ENCODE measurements at regions not wholly inside any gene's neighbourhood (a gene's known extent, or its start where the extent isn't known, plus 50 kb on each side); places are given as distances from the start of the nearest gene placed in this dataset.

DNA sequence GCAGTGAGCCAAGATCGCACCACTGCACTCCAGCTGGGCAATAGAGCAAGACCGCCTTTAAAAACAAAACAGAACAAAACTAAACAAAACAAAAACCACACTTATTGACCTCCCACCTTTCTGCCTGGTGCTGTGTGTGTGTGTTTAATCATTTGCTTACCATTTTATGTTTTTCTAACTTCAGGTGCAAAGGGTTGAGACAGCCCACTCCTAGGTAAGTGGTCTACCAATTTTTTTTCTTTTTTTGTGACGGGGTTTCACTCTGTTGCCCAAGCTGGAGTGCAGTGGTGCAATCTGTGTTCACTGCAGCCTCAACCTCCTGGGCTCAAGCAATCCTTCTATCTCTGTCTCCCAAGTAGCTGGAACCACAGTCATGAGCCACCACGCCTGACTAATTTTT is 65.8 kb downstream of the SALL1 start:
- DNase-seq, result no peak

DNA sequence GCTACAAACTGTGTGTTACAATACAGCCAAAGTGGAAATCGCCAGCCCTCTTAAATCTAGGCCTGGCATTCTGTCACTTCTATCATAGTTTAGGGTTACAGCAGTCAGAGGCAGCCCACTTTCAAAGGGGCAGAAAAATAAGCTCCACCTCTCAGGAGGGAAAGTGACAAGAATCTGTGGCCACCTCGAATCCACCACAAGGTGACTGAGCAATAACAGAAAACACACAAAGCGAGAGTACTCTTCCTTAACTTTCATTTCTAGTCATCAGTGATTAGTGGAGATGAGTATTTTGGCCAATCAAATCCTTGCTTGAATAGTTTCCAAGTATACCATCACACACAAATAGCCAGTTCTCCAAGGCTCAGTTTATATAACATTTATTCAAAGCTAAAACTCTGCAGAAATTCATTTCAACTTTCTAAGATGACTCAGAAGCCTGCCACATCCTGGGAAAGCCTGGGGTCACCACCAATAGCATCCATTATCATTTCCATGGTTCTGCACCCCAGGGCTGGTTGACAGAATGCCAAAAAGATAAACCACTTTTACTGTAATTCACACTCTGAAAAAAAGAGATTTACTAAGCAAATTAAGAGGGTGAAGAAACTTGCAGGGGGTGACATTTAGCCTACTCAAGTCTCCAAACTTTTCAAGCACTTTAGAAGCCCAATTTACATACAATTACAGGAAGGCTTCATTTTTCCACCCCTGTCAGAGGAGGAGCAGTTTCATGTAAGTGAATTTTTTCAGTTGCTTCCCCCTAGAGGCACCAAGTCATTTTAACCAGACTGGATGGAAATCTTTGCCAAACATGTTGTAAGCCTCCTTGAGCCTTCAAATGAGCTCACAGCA is 66.8 kb downstream of the SALL1 start:
- no peak for DNase-seq

DNA sequence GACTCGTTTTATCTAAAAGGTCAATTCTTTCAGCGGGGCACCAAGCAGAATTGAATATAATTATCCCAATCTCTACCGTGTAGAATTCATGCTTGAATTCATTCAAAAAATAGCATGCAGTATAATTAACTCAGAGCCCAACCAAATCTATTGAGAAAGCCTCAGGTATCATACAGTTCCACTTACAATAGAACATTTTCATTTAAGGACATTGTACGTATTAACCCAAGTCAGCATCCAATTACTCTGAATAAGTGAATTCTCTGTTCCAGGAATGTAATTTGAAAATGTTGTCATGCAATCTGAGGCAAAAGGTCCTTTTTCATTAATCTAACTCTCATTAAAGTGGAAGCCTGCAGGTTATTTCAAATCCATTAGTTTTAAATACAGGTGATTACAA is 78.5 kb downstream of the SALL1 start:
- no peak for DNase-seq

DNA sequence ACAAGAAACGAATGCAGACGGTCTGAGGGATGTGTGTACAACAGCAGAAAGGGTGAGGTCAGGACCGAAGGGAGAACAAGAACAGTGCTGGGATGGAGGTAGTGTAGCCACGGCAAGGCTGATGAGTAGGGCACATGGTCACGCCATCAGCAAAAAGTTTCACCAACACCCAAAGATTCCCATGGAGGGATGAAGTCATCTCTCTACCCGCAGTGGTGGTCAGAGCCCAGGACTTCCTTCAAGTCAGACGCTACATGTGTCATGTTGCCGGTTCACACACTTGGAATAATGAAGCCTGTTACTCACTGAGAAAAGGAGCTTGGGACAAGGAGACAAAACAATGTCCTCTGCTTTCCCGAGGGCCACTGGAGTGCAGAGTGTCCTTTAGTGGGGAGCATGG is 79.7 kb downstream of the SALL1 start:
- no peak for DNase-seq

DNA sequence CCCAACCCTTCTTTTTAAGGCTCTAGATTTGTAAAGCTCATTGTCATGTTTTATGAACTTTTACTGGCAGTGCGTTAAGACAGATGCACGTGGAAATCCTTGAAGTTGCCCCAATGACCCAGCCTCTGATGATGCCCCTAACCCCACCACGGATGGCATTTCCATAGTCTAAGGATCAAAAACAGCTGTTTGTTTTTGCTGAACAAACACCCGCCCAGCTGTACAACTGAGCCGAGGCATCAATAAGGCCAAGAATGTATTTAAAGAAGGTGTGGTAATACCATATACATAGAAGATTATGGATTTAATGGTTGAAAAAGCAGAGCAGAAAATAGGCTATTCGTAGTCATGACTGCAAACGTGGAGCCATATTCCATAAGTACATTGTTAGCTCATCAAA is 83.7 kb downstream of the SALL1 start:
- no peak for DNase-seq

DNA sequence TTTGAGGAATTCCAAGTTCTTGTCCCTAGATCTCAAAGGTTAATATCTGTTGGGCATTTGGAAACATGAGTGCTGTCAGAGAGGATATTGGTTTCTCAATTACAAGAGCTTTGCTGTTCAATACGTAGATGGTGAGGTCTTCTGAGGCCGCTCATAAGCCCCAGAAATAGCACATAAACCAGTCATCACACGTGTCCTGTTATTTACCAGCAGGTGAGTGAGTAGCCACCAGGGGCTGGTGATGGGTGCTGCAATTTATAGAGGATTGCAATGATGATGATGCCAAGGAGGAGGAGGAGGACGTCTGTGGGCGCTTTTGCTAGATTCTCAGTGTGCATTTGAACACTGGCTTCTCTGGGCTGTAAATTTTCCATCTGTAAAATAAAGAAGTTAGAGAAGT is 89.0 kb downstream of the SALL1 start:
- no peak for DNase-seq

DNA sequence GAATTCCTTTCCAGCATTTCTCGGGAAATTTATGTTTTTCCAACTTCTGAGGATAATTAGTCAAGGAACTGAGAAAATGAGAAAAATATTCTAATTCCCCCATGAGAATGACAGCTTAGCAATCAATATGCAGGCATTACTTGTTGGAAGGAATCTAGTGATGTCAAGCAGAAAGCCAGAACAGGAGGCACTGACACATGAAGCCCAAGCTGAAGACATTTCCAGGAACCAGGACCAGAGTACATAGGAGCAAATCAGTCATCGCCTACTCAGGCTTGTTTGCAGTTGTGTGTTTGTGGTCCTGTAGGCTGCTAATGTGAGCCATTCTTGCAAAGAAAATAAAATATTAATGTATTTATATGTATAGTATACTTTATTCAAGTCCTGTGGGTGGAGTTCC is 89.7 kb downstream of the SALL1 start:
- DNase-seq, result no peak

DNA sequence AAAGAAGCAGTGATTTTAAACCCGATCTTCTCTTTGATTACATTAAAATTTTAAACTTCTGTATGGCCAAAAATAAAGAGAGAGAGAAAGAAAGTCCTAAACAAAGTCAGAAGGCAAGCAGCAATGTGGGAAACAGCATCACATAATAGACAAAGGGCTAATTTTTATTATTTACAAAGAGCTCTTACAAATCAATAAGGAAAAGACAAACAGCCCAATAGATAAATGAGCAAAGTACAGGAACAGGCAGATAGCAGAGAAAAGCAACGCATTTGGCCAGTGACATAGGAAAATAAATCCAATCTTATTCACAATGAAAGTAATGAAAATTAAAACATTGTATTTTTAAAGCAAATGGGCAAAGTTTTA is 93.1 kb downstream of the SALL1 start:
- no peak for DNase-seq

DNA sequence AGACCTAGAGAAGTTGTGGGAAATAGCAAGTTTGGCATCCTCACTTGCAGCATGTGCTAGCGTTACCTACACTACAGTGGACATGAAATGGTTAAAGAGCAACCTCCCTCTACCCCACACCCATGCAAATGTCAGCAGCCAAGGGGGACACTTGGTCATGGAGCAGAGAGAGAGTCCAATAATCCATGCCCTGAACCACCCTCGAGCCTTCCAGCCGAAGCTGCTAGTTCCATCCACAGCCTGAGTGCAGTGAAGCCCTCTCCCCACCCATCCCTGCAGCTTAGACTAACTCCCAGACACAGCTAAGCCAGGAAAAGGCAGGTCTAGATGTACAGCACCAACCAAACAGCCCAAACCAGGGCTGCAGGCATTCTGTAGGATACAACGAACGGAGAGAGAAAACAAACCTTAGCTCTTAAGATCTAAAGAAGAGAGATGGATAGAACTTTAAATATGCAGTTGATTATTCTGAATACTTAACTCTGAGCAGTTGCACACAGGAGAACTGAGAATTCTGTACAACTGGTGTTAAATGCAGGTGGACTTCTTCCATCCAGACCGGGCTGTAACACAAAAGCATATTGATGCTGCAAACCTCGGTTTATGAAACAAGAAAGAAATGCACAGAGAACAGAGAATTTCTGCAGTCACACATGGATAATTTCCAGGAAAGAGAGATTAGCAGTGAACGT is 93.8 kb downstream of the SALL1 start:
- DNase-seq, result no peak

DNA sequence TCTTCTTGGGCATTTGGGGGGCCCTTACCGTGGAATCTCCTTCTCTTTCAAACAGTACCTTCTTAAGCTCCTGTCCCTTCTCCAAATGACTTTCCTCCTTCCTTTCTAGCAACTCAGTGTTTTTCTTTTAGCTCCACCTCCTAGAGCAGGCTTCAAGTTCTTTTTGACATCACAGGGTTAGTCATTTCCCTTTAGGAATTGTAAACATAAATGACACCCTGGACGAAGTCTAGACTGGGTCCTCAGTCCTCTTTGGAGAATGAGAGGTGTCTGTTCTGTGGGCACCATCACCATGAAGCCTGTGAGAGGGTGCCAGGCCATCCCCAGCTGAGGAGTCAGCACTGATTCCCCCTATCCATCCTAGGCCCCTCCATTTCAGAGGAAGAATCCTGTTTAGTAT is 94.7 kb downstream of the SALL1 start:
- no peak for DNase-seq

DNA sequence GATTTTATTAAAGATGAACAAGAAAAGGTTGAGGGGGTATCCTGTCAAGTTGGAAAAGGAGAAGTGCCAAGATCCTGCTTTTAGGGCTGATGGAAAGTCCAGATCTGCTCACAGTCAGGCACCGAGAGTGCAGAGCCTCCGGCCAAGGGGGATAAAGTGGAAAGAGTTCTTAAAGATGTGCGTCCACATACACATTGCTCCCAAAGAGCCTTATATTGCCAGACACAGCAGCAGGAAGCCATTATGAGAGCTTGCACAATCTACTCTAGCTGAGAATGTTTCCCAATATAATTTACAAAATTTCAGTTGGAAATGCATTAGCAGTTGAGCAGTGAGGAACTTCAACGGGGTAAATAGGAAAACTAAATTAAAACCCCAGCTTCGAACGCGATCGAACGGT is 95.6 kb downstream of the SALL1 start:
- no peak for DNase-seq

DNA sequence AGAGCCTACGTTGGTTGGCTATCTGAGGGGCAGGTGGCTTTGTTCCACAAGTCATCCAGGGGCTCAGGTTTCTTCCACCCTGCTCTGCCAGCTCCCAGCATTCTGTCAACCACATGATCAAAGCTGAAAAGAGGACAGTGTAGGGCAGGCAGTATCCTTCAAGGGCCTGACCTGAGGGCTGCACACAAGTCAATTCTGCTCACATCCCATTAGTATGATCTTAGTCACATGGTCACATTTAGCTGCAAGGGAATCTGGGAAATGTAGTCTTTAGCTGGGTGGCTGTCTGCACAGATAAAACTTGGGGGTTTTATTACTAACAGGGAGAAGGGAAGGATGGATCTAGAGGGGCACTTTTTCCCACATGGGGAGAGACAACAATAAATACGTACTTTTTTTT is 97.3 kb downstream of the SALL1 start:
- DNase-seq, result no peak

DNA sequence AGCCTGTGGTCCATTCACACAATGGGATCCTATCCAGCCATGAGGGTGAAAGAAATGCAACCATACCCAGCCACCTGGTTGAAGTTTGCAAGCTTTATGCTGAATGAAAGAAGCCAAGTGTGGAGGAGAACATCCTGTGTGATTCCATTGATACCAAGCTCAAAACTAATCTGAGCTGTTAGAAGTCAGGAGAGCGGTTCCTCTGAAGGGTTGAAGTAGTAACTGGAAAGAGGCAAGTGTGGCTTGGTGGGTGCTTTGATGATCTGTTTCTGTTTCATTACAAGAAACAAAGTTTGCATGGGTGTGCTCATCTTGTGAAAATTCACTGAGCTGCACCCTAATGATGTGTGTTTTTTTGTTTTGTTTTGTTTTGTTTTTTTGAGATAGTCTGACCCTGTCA is 99.4 kb downstream of the SALL1 start:
- no peak for DNase-seq

DNA sequence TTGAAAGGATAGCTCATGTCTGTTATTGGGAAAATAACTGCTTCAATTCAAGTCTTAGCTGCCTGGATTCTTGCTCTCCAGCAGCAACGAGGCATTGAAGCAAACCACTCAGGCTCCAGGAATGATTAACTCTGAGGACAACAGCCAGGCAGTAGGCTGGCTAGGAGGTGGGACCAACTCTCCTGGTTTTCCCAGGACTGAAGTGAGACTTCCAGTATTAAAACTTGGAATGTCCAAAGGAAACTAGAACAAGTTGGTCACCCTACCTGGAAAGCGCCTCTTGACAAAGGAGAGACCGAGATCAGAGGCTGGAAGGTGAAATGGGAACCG is 100.7 kb downstream of the SALL1 start:
- no peak for DNase-seq

DNA sequence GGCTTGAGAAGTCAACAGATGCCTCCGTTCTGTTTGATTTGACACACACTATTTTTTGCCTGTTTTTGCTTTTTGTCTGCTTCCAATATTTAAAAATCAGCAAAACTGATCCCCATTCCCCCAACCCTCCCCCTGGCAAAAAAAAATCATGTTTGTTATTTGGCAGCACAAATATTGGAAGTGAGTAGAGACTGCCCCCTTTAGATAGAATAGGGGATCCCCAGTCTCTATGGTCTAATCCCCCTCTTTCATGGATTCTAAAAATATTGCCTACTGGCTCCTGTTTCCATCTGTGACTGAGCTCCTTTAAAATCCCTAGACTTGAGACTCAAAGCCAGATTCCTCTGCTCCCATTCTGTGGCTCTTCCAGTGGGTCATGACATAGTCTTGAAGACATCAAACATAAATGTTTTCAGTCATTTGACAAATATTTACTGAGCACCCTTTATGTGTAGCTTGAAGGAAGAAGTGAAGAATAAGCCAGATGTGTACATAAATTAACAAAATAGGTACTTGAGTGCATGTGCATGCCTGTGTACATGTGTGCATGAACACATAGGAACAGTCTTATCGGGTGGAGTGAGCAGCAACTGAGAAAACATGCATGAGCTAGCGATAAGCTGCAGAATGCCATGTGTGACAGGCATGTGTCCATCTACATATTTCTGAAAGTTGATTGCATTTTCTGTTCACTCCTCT is 101.2 kb downstream of the SALL1 start:
- no peak for DNase-seq

DNA sequence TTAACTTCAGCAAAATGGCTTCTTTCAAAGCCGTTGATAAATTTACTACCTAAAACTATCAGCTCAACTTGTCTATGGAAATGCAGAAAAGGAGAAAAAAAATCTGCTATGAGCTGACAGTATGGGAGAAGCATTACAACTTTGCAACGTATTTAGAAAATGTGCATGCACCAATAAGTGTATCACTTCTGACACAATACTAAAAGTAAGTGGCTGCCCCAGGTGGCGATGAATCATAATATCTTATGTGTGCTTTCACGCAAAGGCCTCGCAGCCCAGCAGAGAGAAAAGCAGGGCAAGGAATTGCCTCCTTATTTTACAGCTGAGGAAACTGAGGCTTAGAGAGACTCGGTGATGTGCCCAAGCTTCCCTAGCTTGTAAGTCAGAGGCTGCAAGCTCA is 101.8 kb downstream of the SALL1 start:
- DNase-seq, result no peak

DNA sequence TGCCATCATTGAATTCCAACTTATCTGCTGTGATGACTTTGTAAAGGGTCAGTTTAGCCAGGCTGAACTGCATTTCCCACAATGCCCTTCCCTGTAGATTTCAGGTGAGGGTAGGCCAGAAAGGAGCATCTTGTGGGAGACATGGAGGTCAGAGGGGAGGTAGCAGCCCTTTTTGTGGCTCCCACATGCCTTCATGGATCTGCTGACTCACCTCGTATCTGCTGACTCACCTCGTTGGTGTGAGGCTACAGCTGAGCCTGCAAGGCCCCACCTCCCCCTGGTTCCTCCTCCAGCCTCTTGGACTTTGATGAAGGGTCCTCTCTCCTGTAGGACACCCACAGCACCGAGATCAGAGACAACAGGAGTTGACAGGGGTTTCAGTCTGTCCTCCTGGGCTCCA is 102.5 kb downstream of the SALL1 start:
- DNase-seq, result no peak

DNA sequence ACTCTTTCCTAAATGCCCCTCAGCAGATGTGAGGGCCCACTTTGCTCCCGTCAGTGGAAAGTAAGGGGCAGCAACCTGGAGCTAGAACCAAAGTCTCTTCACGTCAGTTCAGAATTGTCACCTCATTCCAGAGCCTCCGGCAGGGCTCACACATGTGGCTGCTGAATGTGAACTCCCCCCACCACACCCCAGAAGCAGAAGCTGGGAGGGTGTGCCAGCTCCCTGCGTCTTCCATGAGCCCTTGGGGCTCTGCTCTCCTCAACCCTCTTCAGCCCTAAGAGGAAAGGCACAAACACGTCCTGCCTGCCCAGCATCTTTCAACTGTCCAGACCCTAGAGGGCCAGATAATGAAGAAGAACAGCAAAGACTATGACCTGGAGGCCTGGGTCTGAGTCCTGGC is 105.3 kb downstream of the SALL1 start:
- no peak for DNase-seq

DNA sequence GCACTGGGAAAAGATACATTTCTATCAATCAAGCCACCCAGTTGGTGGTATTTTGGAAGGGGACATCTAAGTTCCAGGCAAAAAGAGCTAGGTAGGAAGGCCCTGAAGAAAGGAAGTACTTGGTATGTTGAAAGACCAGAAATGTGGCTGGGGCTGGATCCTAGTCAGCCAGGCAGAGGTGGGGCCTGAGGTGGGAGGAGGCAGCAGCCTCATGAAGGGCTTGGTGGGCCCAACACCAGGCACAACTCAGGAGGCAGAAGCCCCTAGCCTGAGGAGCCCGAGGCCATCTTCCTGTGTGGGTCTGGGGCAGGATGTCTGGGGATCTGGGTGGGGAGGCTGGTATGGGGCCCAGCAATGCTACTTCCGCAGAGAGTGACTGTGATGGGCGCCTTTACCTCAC is 105.9 kb downstream of the SALL1 start:
- DNase-seq, result no peak

DNA sequence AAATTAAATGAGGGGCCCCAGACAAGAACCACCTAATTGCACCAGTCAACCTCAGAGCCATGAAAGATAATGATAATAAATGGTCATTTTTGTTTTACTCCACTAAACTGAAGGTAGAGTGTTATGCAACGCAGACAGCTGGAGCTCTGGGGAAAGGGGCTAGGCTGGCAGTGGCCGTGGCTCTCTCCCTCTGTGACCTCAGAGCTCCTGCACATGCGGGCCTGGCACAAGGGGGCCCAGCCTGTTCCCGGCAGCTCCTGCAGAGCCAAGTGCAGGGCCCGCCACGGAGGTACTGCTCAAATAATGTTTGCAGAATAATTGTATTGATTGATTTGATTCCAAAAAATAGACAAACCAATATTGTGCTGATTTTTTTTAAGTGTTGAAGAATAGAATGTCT is 109.5 kb downstream of the SALL1 start:
- no peak for DNase-seq

DNA sequence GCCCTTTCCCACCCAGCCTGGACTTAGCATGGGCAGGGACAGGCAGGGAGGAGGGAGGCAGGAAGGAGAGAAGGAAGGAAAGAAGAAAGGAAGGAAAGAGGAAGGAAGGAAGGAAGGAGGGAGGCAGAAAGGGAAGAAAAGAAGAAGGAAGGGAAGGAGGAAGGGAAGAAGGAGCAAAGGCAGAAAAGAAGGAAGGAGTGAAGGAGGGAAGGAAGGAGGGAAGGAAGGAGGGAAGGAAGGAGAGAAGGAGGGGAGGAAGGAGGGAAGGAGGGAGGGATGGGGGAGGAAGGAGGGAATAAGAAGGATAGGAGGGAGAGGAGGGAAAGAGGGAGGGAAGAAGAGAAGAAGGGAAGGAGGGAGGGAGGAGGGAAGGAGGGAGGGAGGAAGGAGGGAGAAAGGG is 110.4 kb downstream of the SALL1 start:
- no peak for DNase-seq

DNA sequence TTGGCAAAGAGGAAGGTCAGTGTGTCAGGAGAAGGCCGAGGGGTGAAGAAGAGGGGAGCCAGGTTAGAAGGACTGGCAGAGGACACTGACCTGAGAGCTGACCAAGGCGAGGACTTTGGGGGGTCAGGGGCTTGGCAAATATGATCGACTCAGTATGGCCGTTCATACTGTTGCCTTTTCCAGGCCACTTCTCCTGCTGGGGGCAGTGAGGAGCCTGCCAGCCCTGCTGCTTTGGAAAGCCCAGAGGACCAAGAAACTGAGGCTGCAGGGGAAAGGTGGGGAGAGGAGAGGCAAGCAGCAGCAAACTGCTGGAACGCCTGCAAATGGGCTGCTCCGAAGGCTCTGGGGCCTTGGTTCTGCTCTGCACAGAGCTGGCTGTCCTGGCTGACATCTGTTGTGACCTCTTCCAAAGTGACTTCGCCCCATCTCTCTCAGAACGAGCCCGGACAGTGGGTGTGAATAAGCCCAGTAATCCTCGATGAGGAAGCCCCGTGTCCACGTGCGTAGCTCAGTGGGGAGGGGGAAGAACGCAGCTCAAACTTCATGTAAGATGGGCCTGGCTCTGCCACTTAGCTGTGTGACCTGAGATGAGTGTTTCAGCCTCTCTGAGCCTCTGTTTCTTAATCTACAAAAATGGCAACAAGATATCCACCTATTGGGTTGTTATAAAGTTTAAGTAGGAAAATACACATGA is 111.3 kb downstream of the SALL1 start:
- DNase-seq, result no peak

DNA sequence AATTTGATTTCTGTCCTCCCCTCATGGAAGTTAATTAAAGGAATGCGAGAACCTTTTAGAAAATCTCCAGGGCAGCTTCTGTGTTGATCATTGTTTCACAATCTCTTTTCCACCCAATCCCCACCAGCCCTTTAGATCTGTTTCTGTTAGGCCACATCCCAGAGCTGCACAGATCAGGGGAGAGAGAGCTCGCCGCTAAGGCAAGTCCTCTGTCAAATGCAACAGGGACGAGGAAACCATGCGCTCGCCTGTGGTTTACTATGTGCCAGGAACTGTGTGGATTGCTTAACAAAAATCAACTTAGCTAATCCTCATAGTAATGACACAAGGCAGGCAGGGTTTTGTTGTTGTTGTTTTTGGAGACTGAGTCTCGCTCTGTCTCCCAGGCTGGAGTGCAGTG is 115.4 kb downstream of the SALL1 start:
- DNase-seq, result no peak

DNA sequence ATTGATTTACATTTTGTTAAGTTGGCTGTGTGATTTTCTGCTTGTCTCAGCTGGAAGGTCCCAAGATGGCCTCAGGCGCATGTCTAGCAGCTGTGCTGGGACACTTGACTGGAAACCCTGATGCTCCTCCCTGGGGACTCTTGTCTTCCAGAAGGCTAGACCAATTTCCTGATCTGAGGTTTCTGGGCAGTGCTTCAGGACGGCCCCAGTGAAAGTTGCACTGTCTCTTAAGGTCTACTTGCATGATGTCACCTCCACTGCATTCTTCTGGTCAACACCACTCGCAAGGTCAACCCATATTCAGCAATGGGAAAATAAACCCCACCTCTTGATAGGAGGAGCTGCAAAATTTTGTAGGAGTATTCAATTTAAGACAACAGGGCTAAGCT is 116.0 kb downstream of the SALL1 start:
- DNase-seq, result no peak
